ENCODE measurements at regions not wholly inside any gene's neighbourhood (a gene's known extent, or its start where the extent isn't known, plus 50 kb on each side); places are given as distances from the start of the nearest gene placed in this dataset.

- TF ChIP-seq ZNF654 (tag by site-specific recombination; IDR thresholded peaks at IDR 0.05; ENCODE audit: low read depth) (no peak), YY1 (tag by site-specific recombination; IDR thresholded peaks at IDR 0.05) (no peak), ZNF274 (IDR thresholded peaks at IDR 0.05; ENCODE audit: low read length) (no peak), ZNF274 (tag by site-specific recombination; IDR thresholded peaks at IDR 0.05; ENCODE audit: borderline replicate concordance) (no peak), ZNF549 (tag by site-specific recombination; IDR thresholded peaks at IDR 0.05) (no peak), BCL11A (tag by site-specific recombination; IDR thresholded peaks at IDR 0.05; ENCODE audit: low read depth) (no peak), CTCF (tag by site-specific recombination; IDR thresholded peaks at IDR 0.05) (no peak), ZNF26 (tag by site-specific recombination; IDR thresholded peaks at IDR 0.05) (no peak), ZNF24 (tag by site-specific recombination; IDR thresholded peaks at IDR 0.05) (no peak)
Measured at GRCh38 chr20:4084096-4084495, 64.5 kb upstream of the SMOX start.

Data from HEK293 (cell line).